NCI-H146 (cell line): ENCODE measurements at regions not wholly inside any gene's neighbourhood (a gene's known extent, or its start where the extent isn't known, plus 50 kb on each side); places are given as distances from the start of the nearest gene placed in this dataset.
"Not testable (repeated sequence)": the region's sequence is repeated elsewhere in the genome, so short reads cannot be mapped to it uniquely, and the experiment has no call there.

ENCODE experiments used
- DNase-seq: peaks from one replicate; lab custom pipeline; 2025; lab: John Stamatoyannopoulos, UW

DNA sequence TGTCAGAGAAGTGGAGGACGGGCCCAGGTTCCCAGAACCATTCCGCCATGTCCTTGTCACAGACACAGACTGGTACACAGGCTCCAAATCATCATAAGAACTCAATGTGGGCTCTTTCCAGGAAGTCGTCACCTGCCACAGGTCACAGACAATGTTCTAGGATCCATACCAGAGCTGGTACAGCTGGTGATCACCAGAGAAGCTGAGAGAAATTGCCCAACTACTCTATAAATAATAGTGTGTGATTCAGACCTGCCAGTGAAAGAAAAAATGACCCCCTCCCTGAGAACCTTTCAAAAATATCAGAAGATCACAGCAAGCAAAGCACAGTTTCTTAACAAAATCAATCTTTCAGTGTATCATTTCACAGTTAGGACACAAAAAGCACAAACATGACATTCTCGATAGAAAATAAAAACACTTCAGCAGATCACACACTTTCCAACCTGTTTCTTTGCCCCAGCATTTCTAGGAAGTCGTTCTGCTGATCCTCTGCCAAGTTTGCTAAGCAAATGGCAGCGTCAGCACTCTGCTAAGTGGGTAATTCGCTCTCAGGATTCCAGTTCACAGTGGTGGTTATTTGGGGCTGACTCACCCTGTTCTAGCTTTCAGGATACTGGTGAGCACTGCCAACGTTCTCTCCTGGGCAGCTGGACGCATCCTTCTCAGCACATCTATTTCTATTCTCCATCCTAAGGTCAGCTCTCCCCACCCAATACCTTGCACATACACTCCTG is 223.3 kb upstream of the SFSWAP start:
- DNase-seq = no peak

DNA sequence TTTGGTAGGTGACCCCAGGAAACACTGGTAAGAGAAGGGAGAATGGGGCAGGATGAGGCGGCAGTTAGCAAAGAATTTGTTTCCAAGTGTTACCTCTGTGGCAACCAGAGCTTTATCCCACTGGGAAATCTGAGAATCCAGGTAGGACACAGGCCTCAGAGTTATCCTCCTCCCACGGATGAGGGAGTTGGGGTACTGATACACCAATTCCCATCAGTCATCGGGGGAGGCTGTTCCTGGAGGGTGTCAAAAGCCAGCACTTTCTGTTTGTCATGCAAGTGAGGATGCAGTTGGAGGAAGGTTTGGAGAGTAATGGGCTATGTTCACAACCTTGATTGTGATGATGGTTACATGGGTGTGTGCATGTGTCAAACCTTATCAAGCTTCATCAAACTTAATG is 221.2 kb upstream of the SFSWAP start:
- no peak for DNase-seq

DNA sequence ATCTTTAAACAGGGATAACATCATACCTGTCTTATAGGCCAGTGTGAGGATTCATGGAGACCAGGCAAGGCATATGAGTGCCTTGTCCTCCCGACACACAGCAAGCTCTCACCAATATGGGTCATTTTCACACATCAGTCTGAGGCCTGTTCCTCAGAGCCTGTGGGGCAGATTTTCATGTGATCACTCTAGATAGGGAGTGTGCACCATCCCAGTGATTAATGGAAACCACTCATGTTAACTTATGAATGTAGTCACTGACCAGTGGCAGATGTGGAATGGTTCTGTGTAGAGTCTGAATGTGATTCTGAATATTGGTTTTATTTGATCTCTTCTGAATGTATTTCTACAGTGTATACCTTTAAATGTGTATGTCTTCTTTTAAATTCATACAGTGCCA is 219.7 kb upstream of the SFSWAP start:
- DNase-seq = no peak

DNA sequence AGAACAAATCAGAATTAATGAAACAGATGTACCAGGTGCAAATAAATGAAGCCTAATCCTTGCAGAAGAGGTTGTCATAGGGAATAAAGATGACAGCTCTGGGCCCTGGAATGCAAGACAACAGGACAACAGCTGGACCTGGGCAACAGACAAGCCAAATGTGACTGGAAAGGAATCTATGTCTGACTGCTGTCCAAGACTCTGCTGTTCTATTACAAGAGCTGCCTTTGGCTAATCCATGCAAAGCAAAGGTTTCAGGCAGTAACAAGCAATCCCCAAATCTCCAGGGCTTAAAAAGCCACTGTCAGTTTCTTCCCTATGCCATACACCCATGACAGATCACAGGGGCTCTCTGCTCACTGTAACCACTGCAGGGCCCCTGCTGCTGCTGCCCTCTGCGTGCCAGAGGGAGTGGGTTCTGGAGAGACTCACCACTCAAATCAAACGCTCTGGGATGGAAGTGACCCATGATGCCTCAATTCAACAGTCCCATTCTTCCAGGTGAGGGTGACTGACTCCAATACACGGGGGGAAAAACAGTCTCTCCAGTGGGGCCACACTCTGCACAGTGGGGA is 218.9 kb upstream of the SFSWAP start:
- DNase-seq = no peak

DNA sequence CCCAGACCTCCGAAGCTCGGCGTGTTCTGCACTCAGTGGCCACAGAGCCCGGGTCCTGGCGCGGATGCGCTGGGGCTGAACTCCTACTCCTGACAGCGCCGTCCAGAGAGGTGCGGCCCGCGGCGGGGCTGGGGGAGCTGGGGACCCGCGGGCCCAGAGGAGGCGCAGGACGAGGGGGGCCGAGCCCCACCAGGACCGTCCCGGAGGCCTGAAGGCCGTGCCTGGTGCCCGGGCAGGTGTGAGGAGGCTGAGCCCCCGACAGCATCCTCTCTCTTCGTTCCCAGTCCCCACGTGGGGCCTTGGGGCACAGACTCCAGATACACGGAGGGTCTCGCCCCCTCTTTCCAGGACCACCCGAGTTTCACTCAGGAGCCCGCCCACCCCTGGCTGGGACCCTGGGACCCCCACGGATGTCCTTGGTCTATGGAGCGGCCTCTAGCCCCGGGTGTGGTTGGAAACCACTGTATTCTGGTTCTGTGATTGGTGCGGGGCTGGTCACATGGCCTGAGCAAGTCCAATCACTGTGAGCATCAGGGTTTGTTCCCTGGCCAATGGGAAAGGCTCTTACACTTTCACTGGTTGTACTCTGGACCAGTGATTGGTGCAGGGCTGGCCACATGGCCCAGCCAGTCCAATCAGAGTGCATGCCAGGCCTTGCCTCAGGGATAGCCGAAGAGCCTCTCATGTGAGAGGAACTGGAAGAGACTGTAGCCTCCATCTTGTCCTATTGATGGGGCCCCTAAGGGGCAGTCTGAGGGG is 217.6 kb upstream of the SFSWAP start:
- no peak for DNase-seq

DNA sequence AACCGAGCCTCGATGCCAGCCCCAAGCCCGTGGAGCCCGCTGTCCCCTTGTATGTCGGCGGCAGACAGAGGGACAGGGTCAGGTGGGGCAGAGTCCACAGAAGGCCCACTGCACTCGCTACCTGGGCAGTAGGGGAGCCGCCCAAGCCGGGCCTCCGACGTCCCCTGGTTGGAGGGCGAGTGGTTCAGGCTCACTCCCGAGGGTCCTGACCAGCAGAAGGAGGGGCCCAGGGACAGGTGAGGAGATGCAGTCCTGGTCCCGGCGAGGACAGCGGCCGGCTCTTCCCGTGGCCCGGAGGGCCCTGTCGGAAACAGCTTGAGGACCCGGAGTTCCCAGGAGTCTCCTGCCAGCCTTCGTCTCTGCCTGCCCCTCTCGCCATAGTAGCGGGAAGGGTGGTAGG is 216.7 kb upstream of the SFSWAP start:
- DNase-seq = no peak

DNA sequence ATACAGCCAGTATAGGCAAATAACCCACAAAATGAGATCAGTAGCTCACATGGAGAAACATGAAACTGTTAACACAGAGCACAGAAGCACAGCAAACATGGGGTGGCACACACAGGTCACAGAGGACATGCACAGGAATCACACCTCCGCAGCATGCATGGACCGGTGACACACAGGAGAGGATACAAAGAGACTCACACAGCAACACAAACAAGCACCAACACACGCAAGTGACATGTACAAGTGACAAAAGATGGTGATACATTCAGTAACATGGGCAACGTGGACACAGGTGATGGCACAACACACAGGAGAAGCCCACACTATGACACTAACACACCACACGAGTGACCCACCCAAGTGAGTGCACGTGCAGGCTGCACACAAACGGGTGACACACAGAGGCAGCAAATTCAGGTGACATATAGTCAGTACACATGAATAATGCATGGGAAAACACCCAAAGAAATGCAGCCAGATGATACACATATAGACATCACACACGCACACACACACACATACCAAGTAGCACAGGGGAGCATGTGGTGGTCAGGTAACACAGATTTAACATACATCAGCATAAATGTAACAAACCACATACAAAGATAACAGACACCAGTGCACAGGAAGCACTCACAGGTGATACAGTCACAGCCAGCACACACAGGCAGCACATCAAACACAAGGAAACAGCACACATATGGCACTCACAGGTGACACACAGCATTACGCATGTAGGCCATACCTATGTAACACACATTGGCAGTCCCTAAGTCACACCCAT is 216.0 kb upstream of the SFSWAP start:
- DNase-seq = no peak

DNA sequence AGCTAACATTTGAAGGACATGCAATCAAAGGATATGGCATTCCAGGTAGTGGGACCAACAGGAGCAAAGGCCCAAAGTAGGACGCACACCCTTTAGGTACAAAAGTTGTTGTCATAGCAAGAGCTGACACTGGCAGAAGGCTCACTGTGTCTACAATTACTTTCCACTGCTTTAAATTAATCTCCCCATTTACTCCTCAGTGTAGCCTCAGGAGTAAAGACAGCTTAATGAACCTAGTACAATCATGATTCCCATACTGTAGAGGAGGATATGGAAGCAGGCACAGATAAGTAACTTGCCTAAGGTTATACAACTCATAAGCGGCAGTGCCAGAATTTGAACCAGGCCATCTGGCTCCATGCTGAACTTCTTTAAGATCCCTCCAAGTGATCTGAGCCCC is 212.9 kb upstream of the SFSWAP start:
- DNase-seq = no peak

DNA sequence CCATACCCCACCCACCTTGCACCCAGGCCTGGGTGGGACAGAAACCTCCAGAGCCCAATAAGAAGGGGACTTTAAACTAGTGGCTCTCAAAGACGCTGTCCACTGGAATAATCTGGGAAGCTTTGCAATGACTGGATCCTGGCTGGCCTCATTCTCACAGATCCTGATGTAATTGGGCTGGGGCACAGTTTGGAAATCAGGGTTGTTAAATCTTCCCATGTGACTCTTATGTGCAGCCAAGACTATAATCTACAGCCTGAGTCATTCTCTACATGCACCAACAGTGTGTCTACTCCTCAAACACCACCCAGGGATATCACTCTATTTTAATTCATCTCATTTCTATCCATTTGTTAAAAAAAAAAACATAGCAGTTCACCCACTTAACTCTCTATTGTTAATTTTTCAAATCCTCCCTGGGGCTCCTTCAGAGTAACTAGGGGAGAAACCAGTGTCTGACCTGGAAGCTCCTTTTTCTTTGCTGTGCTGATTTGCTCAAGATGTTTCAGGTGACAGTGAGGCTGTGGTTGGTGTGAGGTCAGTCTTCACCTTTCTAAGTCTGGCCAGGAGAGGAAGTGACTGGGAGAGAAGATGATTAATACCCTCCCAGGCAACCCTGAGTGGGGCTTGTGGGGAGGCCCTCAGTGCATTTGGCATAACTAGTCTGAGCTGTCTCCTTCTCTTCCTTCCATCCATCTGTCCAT is 211.6 kb upstream of the SFSWAP start:
- DNase-seq = no peak

DNA sequence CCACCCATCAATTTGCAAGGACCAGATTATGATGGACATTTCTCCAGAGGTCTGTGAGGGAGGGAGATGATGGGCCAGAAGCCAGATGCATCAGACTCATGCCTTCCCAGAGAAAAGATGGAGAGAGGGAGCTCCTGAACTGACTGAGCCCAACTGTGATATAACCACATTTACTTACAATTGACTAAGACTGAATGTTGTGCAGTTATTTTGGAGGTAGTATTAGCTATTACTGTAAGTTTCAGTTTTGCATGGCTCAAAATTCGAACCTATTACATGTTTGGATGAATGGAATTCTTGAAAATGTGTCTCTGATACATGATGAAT is 211.1 kb upstream of the SFSWAP start:
- DNase-seq = no peak

DNA sequence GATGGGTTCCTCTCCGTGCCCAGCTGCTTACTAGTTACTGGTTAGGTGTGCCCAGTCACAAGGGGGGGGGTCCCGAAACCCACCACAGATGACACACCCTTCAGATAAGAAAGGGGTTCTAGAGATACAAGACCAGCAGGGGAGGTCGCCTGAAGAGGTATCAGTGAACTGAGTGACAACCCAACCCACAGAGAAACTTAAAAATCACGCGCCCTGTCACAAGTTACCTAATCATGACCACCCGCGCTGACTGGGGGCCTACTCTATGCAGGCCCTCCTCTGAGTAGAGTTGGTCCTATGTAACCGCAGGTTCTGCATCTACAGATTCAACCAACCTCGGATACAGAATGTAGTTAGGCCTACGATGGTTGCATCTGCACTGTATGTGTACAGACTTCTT is 210.3 kb upstream of the SFSWAP start:
- no peak for DNase-seq

DNA sequence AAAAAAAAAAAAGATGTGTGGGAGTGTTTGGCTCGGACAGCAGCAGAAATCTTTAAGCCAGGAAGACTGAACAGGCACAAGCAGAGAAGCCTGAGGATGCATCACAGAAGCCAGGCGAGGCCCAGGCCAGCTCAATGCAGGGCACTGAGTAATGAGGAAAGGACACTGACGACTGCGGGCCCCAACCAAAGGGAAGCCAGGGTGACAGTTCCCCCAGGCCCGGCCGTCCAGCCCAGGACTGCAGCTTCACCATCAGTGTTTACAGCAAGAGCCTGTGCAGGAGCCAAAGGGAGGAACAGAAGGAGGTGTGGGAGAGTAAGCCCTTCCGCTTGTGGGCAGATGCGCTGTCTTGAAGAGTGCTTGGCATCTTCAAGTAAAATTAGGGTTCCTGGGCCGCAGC is 205.3 kb upstream of the SFSWAP start:
- DNase-seq = no peak

DNA sequence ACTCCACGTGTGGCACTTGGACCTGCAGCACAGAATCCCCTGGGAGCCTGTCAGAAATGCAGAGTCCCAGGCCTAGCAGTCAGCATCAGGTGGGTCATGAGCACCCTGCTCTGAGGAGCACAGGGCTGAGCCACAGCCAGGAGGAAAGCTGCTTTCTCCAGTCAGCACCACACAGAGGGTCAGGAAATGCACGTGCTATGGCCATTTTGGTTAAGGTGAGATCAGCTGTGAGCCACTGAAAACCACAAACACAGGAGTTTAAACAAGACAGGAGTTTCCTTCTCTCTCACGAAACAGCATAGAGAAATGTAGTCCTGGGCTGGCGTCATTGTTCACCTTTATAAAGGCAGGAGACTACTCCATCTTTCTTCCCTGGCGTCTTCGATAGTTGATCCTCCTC is 204.5 kb upstream of the SFSWAP start:
- no peak for DNase-seq

DNA sequence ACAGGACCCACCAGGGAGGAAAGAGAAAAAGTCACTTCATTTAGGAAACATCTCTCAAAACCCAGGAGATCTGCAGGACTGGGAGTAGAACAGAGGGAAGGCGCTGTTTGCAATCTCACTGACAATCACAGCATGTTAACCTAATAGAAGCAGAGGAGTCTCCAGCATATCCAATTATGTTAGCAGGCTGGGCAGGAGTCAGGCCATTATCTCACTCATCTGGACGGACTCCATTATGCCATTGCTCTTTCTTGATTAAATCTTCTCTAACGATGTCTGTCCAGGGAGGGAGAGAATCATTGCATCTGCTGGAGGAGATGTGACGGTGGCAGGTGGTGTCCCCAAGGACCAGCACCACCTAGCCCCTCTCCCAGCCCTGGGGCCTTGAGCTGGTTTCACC is 203.8 kb upstream of the SFSWAP start:
- DNase-seq = no peak

DNA sequence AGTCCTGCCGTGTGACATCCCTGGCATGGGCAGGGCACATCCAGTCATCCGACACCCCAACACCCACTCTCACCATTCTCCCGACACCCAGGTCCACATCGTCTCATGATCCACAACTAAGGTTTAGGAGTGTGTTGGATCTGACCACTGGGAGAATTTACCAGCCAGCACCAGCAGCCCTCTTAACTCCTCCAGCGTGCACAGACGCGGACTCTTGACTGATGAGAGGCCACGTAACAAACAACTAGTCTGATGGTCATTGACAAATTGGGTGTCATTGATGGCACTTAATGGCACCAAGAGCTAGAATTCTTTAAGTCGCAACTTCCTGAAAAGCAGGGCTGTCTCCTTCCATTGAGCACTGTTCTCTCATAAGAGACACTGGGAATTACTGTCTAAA is 203.0 kb upstream of the SFSWAP start:
- DNase-seq = no peak

DNA sequence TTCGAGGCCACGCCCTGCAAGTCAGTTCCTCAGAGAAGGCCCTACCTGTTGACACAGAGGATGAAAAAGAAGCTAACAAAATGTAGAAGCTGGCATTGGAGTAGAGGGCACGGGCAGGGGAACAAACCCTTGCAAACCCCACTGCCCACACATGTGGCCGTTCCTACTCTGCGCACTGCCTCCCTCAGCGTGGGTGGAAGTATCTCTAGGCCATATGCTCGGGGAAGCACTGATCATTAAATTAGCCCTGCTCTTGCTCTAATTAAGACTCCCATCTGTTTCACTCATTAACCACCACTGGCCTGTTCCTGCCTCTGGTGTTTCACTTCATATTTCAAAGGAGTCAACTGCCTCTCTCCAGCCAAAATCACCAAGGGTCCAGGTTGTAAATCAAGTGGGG is 201.2 kb upstream of the SFSWAP start:
- DNase-seq = no peak

DNA sequence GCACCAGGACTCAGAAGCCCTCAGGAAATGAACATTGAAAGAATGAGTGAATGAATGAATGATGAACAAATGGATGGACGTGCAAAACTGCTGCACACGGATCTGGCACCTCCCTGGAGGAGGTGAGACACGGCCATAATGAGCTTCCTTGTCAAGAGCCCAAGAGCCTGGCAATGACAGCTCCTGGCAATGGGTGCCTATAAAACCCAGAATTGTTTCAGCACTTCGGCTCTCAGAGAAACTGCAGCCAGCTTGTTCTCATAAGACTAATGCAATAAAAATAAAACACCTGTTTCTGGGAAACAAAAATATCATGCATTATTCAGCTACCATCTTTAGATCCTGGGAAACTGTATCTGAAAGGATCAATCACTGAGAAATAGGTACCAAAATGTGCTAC is 200.5 kb upstream of the SFSWAP start:
- no peak for DNase-seq

DNA sequence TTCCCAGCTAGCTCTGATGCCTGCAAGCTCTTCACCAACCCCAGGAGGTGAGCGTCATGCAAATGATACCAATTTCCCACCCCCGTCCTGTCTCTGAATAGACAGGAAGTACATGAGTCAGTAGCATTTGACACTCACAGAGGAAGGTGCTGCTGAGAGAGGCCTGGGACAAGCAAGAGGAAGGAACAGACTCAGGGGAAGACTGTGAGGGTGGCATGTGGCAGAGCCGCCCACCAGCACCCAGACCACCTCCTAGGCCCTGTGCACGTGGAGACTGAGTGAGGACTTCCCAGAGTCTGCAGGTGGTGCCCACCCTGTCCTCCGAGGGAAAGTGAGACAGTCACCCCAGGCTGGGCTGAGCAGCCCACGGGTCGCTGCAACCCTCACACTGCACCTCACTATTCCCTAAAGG is 199.5 kb upstream of the SFSWAP start:
- no peak for DNase-seq

DNA sequence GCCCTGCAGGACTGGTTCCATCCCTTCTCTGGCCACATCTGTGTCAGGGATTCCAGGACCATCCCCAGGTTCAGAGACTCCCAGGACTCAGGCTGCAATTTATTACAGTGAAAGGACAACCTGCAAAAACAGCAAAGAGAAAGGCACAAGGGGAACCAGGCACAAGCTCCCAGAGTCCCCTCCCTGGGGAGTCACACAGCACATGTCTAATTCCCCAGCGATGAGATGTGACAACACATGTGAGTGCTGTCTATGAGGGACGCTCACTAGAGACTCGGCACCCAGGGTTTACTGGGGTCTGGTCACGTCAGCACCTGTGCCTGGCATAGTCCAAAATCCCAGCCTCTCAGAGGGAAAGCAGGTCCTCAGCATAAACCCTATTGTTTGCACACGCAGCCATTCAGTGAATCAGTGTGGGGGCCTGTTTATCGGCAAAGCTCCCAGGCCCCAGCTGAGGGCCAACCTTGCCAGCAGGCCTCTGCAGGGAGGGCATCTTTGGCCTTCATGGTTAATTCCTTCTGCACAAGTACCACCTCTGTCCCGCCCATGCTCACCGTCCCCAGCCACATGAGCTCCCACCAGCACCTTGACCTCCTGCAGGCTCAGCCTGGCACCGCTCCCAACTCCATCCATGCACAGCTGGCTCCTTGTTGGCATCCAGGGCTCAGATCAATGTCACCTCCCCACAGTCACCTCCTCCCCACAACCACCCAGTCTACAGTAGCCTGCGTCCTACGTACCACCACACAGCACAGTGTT is 198.9 kb upstream of the SFSWAP start:
- DNase-seq = no peak

DNA sequence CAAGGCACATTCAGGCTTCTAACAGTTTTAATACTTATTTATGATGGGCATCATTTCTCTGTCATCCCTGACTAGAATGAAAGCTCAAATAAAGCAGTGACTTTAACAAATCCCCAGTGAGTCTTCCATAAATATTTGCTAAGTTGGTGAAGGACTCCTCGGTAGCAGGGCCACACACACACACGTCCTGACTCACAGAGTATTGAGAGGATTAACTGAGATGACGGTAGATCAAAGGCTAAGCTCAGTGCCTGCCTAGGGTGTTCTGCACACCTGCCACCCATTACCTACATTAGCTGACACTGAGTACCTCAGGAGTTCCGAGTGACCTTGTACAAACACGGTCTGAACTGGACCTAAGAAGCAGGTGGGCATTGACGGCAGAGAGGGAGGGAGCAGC is 197.3 kb upstream of the SFSWAP start:
- DNase-seq = no peak

DNA sequence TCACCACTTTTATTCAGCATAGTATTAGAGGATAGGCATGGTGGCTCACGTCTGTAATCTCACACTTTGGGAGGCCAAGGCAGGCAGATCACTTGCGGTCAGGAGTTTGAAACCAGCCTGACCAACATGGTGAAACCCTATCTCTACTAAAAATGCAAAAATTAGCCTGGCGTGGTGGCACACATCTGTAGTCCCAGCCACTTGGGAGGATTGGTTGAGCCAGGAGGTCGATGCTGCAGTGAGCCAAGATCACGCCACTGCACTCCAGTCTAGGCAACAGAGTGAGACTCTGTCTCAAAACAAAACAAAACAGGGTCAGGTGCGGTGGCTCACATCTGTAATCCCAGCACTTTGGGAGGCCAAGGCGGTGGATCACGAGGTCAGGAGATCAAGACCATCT is 190.3 kb upstream of the SFSWAP start:
- not testable (repeated sequence) for DNase-seq
